Activated naive CD8-positive, alpha-beta T cell treated with anti-CD3 and anti-CD28 coated beads, Interleukin-2, amount 50 U/mL, for 24 hours (primary cell): ENCODE measurements at regions not wholly inside any gene's neighbourhood (a gene's known extent, or its start where the extent isn't known, plus 50 kb on each side); places are given as distances from the start of the nearest gene placed in this dataset.
"Not testable (repeated sequence)": the region's sequence is repeated elsewhere in the genome, so short reads cannot be mapped to it uniquely, and the experiment has no call there.

ENCODE experiments used
- ATAC-seq: fragments of 150-1000 bp; cut with Tn5 transposase; one replicate; pipeline ENCODE4 v1.10.0; 2021
- DNase-seq: peaks from one replicate; pipeline ENCODE4 v3.0.0; 2021
- H3K27ac Mint-ChIP-seq: one replicate; pipeline ENCODE4 v1.8.0; 2021; ENCODE audit warnings: mild to moderate bottlenecking, mixed read lengths
- H3K27me3 Mint-ChIP-seq: one replicate; pipeline ENCODE4 v1.8.0; 2021; ENCODE audit warnings: mixed read lengths
- H3K36me3 Mint-ChIP-seq: one replicate; pipeline ENCODE4 v1.8.0; 2021; ENCODE audit warnings: low read depth, mixed read lengths
- H3K4me1 Mint-ChIP-seq: one replicate; pipeline ENCODE4 v1.8.0; 2021; ENCODE audit warnings: mixed read lengths
- H3K4me3 Mint-ChIP-seq: one replicate; pipeline ENCODE4 v1.8.0; 2021; ENCODE audit warnings: mild to moderate bottlenecking, moderate library complexity, mixed read lengths
- H3K9me3 Mint-ChIP-seq: one replicate; pipeline ENCODE4 v1.8.0; 2021; ENCODE audit warnings: mixed read lengths

DNA sequence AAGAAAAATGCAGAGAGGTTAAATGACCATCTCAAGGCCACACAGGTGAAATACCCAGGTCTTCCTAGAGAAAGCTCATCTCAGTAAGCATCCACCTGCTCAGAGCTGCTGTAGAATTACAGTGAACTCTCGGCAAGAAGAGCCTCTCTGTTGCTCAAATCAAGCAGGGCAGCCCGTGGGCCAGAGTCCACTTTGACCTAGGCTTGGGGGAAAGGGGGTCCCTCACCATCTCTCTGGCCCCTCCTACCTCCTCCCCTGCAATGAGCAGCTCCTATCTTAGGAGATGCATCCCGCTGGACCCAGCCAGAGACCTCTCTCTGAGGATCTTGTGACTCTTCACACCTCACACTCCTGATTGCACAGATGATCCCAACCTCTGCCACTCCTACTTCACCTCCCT, 364.7 kb downstream of the PTPRU start:
- ATAC-seq (no peak), DNase-seq (no peak)
- H3K36me3 Mint-ChIP-seq, result no peaks in the 10 kb centered on the region
- H3K4me3 Mint-ChIP-seq, result no peak overlapping the region
- H3K27me3 Mint-ChIP-seq, result peaks cover 10% of the 10 kb centered on the region
- H3K27ac Mint-ChIP-seq, result no peak overlapping the region
- H3K4me1 Mint-ChIP-seq, result no peaks in the 10 kb centered on the region
- no peaks in the 10 kb centered on the region for H3K9me3 Mint-ChIP-seq

GRCh38 chr1:29599826-29600225, 363.5 kb downstream of the PTPRU start:
- H3K36me3 Mint-ChIP-seq, result no peaks in the 10 kb centered on the region
- DNase-seq, result no peak
- H3K4me3 Mint-ChIP-seq, result no peak overlapping the region
- peaks cover 10% of the 10 kb centered on the region for H3K27me3 Mint-ChIP-seq
- no peaks in the 10 kb centered on the region for H3K4me1 Mint-ChIP-seq
- H3K9me3 Mint-ChIP-seq, result no peaks in the 10 kb centered on the region
- ATAC-seq, result no peak
- H3K27ac Mint-ChIP-seq, result no peak overlapping the region

DNA sequence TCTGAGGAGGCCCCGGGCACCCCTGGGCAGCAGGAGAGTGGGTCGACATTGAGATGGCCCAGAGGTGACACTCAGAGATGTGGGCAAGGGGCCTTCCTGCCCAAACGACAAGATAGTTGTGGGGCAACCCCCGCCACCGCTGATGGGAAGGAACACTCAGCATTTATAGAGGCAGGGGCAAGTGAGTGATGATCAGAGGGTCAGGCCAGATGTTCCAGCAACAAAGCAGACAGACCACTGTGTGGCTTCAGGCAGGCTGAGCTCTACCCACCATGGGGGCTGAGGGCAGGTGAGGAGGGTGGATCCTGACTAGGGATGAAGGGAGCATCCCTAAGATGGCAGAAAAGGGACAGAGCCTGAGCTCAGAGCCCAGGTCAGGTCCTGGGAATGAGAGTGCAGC, 362.7 kb downstream of the PTPRU start:
- Mint-ChIP-seq H3K4me3 (no peak overlapping the region), H3K27me3 (peaks cover 10% of the 10 kb centered on the region), H3K27ac (no peak overlapping the region), H3K9me3 (no peaks in the 10 kb centered on the region), H3K4me1 (no peaks in the 10 kb centered on the region), H3K36me3 (no peaks in the 10 kb centered on the region)
- ATAC-seq (peak; percentile 41), DNase-seq (no peak)

DNA sequence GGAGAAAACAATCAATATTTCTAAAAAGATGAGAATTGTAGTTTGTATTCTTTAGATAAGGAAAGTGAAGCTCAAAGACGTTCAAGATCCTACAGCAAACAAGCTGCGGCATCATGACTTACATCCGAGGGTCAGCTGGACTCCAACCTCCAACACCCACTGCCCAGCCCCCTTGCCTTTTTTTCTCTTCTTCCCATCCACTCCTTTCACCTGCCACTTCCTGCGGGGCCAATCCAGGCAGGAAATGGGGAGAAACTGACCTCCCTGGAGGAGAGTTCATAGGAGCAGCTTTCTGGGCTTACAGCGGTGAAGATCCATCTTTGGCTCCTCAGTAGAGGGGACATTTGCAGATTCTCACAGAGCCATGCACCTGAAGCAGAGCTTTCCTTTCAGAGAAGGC, 361.5 kb downstream of the PTPRU start:
- H3K4me3 Mint-ChIP-seq, result no peak overlapping the region
- no peaks in the 10 kb centered on the region for H3K9me3 Mint-ChIP-seq
- ATAC-seq (no peak), DNase-seq (no peak)
- no peaks in the 10 kb centered on the region for H3K4me1 Mint-ChIP-seq
- peaks cover 8% of the 10 kb centered on the region for H3K27me3 Mint-ChIP-seq
- no peak overlapping the region for H3K27ac Mint-ChIP-seq
- no peaks in the 10 kb centered on the region for H3K36me3 Mint-ChIP-seq

DNA sequence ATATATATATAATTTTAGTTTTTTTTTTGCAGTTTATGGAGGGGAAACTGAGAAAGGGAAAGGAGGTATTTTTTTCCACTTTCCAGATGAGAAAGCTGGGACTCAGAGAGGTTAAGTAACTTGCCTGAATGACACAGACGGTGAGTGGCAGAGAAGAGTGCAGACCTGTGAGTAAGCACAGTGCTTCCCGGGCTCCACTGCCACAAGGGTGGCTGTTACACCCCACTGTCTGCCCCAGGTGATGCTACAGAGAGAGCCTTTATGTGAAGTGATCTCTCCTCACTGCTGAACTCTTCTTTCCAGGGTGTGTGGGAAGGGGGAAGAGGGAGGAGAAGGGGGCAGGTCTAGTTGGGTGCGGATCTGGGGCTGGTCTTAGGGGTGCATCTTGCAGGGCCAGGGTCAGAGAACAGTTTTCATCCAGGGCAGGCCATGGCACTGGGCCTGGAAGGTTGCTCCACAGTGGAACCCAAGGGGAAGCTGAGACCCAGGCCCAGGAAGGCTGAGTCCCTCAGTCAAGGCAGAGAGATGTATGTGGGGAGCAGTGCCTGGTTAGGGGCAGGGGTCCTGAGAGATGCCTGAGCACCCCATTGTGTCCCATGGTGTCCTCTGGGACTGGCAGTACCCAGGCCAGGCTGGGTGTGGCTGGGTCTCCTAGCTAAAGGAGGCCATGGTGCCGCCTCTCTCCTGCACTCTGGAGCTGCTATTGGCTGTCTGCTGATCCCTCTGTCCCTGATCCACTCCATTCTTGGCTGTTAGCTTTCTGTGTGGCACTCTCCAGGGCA, 357.5 kb downstream of the PTPRU start:
- H3K4me3 Mint-ChIP-seq, result no peak overlapping the region
- no peaks in the 10 kb centered on the region for H3K36me3 Mint-ChIP-seq
- no peak for DNase-seq
- peaks cover 9% of the 10 kb centered on the region for H3K27me3 Mint-ChIP-seq
- no peak for ATAC-seq
- no peak overlapping the region for H3K27ac Mint-ChIP-seq
- H3K9me3 Mint-ChIP-seq, result no peaks in the 10 kb centered on the region
- H3K4me1 Mint-ChIP-seq, result no peaks in the 10 kb centered on the region

DNA sequence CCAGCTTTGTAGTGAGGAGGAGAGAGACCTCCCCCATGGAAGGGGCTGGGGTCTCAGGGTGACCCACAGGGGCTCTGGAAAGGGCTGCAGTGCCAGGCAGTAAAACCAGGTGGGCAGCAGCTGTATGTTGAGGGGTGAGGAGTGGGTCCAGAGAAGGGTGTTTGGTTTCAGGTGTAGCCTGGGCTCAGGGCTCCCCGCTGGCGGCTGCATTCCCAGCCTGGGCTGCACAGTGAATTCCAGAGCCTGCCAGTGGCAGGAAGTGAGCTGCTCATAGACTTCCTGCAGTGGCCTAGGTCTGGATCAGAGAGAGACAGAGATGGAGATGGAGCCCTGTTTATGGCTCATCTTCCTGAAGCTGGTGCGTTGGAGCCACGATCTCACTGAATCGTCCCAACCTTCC, 356.4 kb downstream of the PTPRU start:
- Mint-ChIP-seq H3K27me3 (peaks cover 9% of the 10 kb centered on the region), H3K27ac (no peak overlapping the region), H3K36me3 (no peaks in the 10 kb centered on the region), H3K9me3 (no peaks in the 10 kb centered on the region), H3K4me3 (no peak overlapping the region), H3K4me1 (no peaks in the 10 kb centered on the region)
- ATAC-seq (no peak), DNase-seq (no peak)

GRCh38 chr1:29592261-29592615, 355.9 kb downstream of the PTPRU start:
- no peak for DNase-seq
- H3K36me3 Mint-ChIP-seq, result no peaks in the 10 kb centered on the region

DNA sequence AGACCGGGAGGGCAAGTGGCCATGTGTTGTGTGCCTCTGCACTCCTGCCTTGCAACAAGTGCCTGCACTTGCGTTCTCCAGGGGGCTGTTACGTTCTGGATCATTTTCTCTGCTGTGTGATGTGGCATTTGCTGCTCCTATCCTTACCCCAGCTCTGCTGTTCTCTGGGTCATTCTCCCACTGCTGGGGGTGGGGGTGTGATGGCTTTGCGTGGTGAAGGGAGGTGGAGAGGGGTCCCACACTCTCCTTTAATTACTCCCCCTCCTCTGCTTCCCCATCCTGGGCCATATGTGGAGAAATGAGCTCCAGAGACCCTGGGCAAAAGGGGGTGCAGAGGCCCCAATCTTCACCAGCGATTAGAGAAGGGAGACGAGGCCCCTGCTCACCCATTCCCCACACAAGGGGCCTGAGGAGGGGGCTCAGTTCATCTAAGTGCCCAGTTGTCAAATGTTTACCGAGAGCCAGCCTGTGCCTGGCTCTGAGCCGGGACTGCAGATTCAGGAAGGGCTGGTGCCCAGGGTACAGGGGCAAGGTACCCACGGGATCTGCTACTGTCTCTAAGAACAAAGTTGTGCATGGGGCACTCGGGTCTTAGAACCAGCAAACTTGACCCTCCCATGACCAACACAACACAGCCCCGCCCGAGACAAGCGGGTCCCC, 355.4 kb downstream of the PTPRU start:
- peaks cover 8% of the 10 kb centered on the region for H3K27me3 Mint-ChIP-seq

More at GRCh38 chr1:29592261-29592615, 355.9 kb downstream of the PTPRU start:
- Mint-ChIP-seq H3K27ac (no peak overlapping the region), H3K9me3 (no peaks in the 10 kb centered on the region), H3K4me3 (no peak overlapping the region), H3K4me1 (no peaks in the 10 kb centered on the region), H3K27me3 (peaks cover 7% of the 10 kb centered on the region)
- ATAC-seq, result no peak

GRCh38 chr1:29590583-29591565, 354.6 kb downstream of the PTPRU start:
- Mint-ChIP-seq H3K36me3 (no peaks in the 10 kb centered on the region), H3K4me1 (no peaks in the 10 kb centered on the region), H3K9me3 (peaks cover 6% of the 10 kb centered on the region), H3K27ac (no peak overlapping the region), H3K4me3 (no peak overlapping the region), H3K27me3 (peaks cover 10% of the 10 kb centered on the region)
- DNase-seq, result no peak
- ATAC-seq, result no peak

More for the DNA sequence above, 355.4 kb downstream of the PTPRU start:
- Mint-ChIP-seq H3K4me3 (no peak overlapping the region), H3K9me3 (peaks cover 3% of the 10 kb centered on the region), H3K4me1 (no peaks in the 10 kb centered on the region), H3K27ac (no peak overlapping the region), H3K36me3 (no peaks in the 10 kb centered on the region)
- DNase-seq (no peak), ATAC-seq (no peak)

- peaks cover 10% of the 10 kb centered on the region for H3K27me3 Mint-ChIP-seq
- not testable (repeated sequence) for ATAC-seq, H3K36me3 Mint-ChIP-seq, H3K4me3 Mint-ChIP-seq, H3K9me3 Mint-ChIP-seq, DNase-seq, H3K27ac Mint-ChIP-seq, H3K4me1 Mint-ChIP-seq
These were observed 353.4 kb downstream of the PTPRU start for GRCh38 chr1:29589716-29590115.

DNA sequence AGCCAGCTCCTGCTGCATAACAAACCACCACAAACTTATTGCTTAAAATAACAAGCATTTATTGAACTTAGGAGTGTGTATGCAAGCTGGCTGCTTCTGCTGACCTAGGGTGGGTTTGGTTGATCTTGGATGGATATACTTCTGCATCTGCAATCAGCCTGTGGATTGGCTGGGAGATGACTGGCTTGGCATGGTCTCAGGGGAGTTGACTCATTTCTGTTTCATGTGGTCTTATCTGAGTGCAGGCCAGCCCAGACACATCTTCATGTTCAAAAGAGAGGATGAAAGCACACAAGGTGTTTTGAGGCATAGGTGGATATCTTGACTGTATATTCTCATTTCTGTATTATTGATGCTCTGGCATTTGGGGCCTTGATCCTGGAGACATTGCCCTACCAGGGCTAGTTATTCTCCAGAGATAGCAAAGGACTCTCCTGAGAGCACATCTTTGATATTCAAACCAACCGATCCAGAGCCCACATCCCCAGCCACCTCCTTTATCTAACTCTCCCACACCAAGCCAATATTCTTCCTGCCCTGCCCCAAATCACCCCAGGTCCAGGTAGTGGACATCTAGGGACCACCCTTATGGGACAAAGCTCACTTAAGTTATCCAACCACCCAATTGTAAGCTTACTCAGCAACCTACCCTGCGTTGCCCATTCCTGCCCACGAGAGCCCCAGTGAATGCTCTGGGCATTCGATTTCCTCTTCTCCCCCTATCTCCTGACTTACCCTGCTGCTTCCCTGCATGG, 350.8 kb downstream of the PTPRU start:
- Mint-ChIP-seq H3K27me3 (peaks cover 10% of the 10 kb centered on the region), H3K4me1 (no peaks in the 10 kb centered on the region), H3K4me3 (no peak overlapping the region), H3K9me3 (peaks cover 6% of the 10 kb centered on the region), H3K27ac (no peak overlapping the region), H3K36me3 (no peaks in the 10 kb centered on the region)
- no peak for DNase-seq
- ATAC-seq, result no peak

GRCh38 chr1:29586215-29586614, 349.9 kb downstream of the PTPRU start:
- H3K27me3 Mint-ChIP-seq, result peaks cover 10% of the 10 kb centered on the region
- ATAC-seq, result no peak
- peaks cover 6% of the 10 kb centered on the region for H3K9me3 Mint-ChIP-seq
- no peaks in the 10 kb centered on the region for H3K36me3 Mint-ChIP-seq
- no peaks in the 10 kb centered on the region for H3K4me1 Mint-ChIP-seq
- DNase-seq, result no peak
- no peak overlapping the region for H3K27ac Mint-ChIP-seq
- H3K4me3 Mint-ChIP-seq, result no peak overlapping the region

- H3K4me1 Mint-ChIP-seq, result no peaks in the 10 kb centered on the region
- H3K27ac Mint-ChIP-seq, result no peak overlapping the region
- DNase-seq (no peak), ATAC-seq (no peak)
- H3K27me3 Mint-ChIP-seq, result peaks cover 7% of the 10 kb centered on the region
- no peaks in the 10 kb centered on the region for H3K36me3 Mint-ChIP-seq
- H3K4me3 Mint-ChIP-seq, result no peak overlapping the region
- peaks cover 6% of the 10 kb centered on the region for H3K9me3 Mint-ChIP-seq
These were observed 349.3 kb downstream of the PTPRU start for GRCh38 chr1:29585656-29586055.

DNA sequence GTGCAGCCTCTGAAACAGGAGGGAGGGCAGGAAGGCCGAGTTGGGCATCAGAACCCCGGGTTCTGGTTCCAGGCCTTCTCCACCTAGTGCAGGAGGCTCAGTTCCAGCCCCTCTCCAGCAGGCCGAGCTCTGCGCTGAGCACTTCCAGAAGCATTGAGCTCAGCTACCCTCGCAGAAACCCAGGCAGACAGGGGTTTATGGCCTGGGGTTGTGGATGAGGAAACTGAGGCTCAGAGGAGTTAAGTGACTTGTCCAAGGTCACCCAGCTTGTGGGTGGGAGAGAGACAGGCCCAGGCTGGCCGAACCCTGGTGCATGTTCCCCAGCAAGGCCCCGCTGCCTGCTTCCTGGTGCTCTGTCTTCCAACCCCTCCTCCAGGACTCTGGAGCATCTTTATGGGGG, 348.9 kb downstream of the PTPRU start:
- Mint-ChIP-seq H3K4me1 (no peaks in the 10 kb centered on the region), H3K9me3 (peaks cover 6% of the 10 kb centered on the region), H3K27me3 (peaks cover 4% of the 10 kb centered on the region), H3K27ac (no peak overlapping the region), H3K36me3 (no peaks in the 10 kb centered on the region), H3K4me3 (no peak overlapping the region)
- DNase-seq (no peak), ATAC-seq (no peak)
